A673 (cell line): ENCODE measurements at regions not wholly inside any gene's neighbourhood (a gene's known extent, or its start where the extent isn't known, plus 50 kb on each side); places are given as distances from the start of the nearest gene placed in this dataset.

ENCODE experiments used
- EZH2 ChIP-seq: fragments of 200-600 bp; sonication (generic); IDR thresholded peaks from 2 replicates; pipeline ENCODE4 v1.6.1; 2017; ENCODE audit warnings: borderline replicate concordance, low read depth, mild to moderate bottlenecking, mixed read lengths, antibody characterized with exemption, low read length; ENCODE audit not compliant: poor library complexity, severe bottlenecking
- TF ChIP-seq, protein P1 (sequence below): fragments of 300-800, 200-600 bp; sonication (generic); conservative IDR thresholded peaks from 2 replicates; pipeline ENCODE4 v1.5.1; 2017; ENCODE audit warnings: low read depth, mild to moderate bottlenecking, antibody characterized with exemption, low read length, moderate library complexity, mixed read lengths

GRCh38 chr5:89545076-89545475, 662.1 kb upstream of the MEF2C start:
- TF ChIP-seq EZH2, result no peak
- TF ChIP-seq, protein P1, sequence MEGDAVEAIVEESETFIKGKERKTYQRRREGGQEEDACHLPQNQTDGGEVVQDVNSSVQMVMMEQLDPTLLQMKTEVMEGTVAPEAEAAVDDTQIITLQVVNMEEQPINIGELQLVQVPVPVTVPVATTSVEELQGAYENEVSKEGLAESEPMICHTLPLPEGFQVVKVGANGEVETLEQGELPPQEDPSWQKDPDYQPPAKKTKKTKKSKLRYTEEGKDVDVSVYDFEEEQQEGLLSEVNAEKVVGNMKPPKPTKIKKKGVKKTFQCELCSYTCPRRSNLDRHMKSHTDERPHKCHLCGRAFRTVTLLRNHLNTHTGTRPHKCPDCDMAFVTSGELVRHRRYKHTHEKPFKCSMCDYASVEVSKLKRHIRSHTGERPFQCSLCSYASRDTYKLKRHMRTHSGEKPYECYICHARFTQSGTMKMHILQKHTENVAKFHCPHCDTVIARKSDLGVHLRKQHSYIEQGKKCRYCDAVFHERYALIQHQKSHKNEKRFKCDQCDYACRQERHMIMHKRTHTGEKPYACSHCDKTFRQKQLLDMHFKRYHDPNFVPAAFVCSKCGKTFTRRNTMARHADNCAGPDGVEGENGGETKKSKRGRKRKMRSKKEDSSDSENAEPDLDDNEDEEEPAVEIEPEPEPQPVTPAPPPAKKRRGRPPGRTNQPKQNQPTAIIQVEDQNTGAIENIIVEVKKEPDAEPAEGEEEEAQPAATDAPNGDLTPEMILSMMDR, result no peak
